ENCODE measurements at regions not wholly inside any gene's neighbourhood (a gene's known extent, or its start where the extent isn't known, plus 50 kb on each side); places are given as distances from the start of the nearest gene placed in this dataset.
"Not testable (repeated sequence)": the region's sequence is repeated elsewhere in the genome, so short reads cannot be mapped to it uniquely, and the experiment has no call there.

GRCh38 chr4:8945506-8945905 lies 73.9 kb upstream of the HMX1 start:
- H3K4me3 Mint-ChIP-seq, result not testable (repeated sequence)

GRCh38 chr4:8943367-8943766 lies 71.7 kb upstream of the HMX1 start:
- not testable (repeated sequence) for H3K27ac Mint-ChIP-seq, H3K9me3 Mint-ChIP-seq, ATAC-seq, H3K4me3 Mint-ChIP-seq, H3K36me3 Mint-ChIP-seq, H3K4me1 Mint-ChIP-seq
- DNase-seq (ENCODE audit: low spot score in 2 of 2), result peak in 1 of 2 donors; percentile 38

More at GRCh38 chr4:8945506-8945905, 73.9 kb upstream of the HMX1 start:
- DNase-seq (ENCODE audit: low spot score in 2 of 2), result peak in 1 of 2 donors; percentile 10
- H3K9me3 Mint-ChIP-seq, H3K27ac Mint-ChIP-seq, ATAC-seq, H3K4me1 Mint-ChIP-seq, H3K36me3 Mint-ChIP-seq: not testable (repeated sequence)

- DNase-seq (ENCODE audit: low spot score in 2 of 2); H3K4me3 Mint-ChIP-seq; H3K36me3 Mint-ChIP-seq; H3K27ac Mint-ChIP-seq; H3K4me1 Mint-ChIP-seq; ATAC-seq; H3K9me3 Mint-ChIP-seq: not testable (repeated sequence)
These were observed 70.4 kb upstream of the HMX1 start for GRCh38 chr4:8942088-8942487.

- ATAC-seq; H3K36me3 Mint-ChIP-seq; H3K9me3 Mint-ChIP-seq; H3K27ac Mint-ChIP-seq; H3K4me1 Mint-ChIP-seq; H3K4me3 Mint-ChIP-seq; DNase-seq (ENCODE audit: low spot score in 2 of 2): not testable (repeated sequence)
These were observed 69.8 kb upstream of the HMX1 start for GRCh38 chr4:8941492-8941805.

GRCh38 chr4:8940792-8941491 lies 69.3 kb upstream of the HMX1 start:
- Mint-ChIP-seq H3K4me3 (no peak overlapping the region), H3K36me3 (no peaks in the 10 kb centered on the region), H3K4me1 (no peaks in the 10 kb centered on the region), H3K9me3 (no peaks in the 10 kb centered on the region), H3K27ac (no peak overlapping the region)
- no peak for DNase-seq (ENCODE audit: low spot score in 2 of 2)
- peak; percentile 39 for ATAC-seq

- Mint-ChIP-seq H3K36me3 (no peaks in the 10 kb centered on the region), H3K9me3 (no peaks in the 10 kb centered on the region), H3K27ac (no peak overlapping the region), H3K4me3 (no peak overlapping the region), H3K4me1 (no peaks in the 10 kb centered on the region)
- DNase-seq (ENCODE audit: low spot score in 2 of 2), result no peak
- ATAC-seq, result peak; percentile 26
These were observed 68.5 kb upstream of the HMX1 start for GRCh38 chr4:8939840-8940742.

- H3K27ac Mint-ChIP-seq, result no peak overlapping the region
- ATAC-seq, result peak; percentile 40
- H3K4me1 Mint-ChIP-seq, result no peaks in the 10 kb centered on the region
- no peaks in the 10 kb centered on the region for H3K9me3 Mint-ChIP-seq
- no peak for DNase-seq (ENCODE audit: low spot score in 2 of 2)
- no peaks in the 10 kb centered on the region for H3K36me3 Mint-ChIP-seq
- H3K4me3 Mint-ChIP-seq, result no peak overlapping the region
These were observed 67.7 kb upstream of the HMX1 start for GRCh38 chr4:8939160-8939839.

GRCh38 chr4:8938623-8939022 lies 67.0 kb upstream of the HMX1 start:
- no peak for ATAC-seq
- no peaks in the 10 kb centered on the region for H3K4me1 Mint-ChIP-seq
- no peaks in the 10 kb centered on the region for H3K36me3 Mint-ChIP-seq
- no peak overlapping the region for H3K4me3 Mint-ChIP-seq
- no peak for DNase-seq (ENCODE audit: low spot score in 2 of 2)
- no peaks in the 10 kb centered on the region for H3K9me3 Mint-ChIP-seq
- no peak overlapping the region for H3K27ac Mint-ChIP-seq

- H3K4me1 Mint-ChIP-seq, result no peaks in the 10 kb centered on the region
- H3K36me3 Mint-ChIP-seq, result no peaks in the 10 kb centered on the region
- no peaks in the 10 kb centered on the region for H3K9me3 Mint-ChIP-seq
- no peak overlapping the region for H3K4me3 Mint-ChIP-seq
- DNase-seq (ENCODE audit: low spot score in 2 of 2) (no peak), ATAC-seq (no peak)
- no peak overlapping the region for H3K27ac Mint-ChIP-seq
These were observed 66.5 kb upstream of the HMX1 start for GRCh38 chr4:8938137-8938536.

- H3K27ac Mint-ChIP-seq, result no peak overlapping the region
- H3K36me3 Mint-ChIP-seq, result no peaks in the 10 kb centered on the region
- no peak for DNase-seq (ENCODE audit: low spot score in 2 of 2)
- no peaks in the 10 kb centered on the region for H3K9me3 Mint-ChIP-seq
- no peaks in the 10 kb centered on the region for H3K4me1 Mint-ChIP-seq
- no peak overlapping the region for H3K4me3 Mint-ChIP-seq
- no peak for ATAC-seq
These were observed 61.2 kb upstream of the HMX1 start for GRCh38 chr4:8932884-8933283.

GRCh38 chr4:8928074-8928473 lies 56.4 kb upstream of the HMX1 start:
- H3K27ac Mint-ChIP-seq, result no peak overlapping the region
- ATAC-seq (no peak), DNase-seq (ENCODE audit: low spot score in 2 of 2) (no peak)
- H3K36me3 Mint-ChIP-seq, result no peaks in the 10 kb centered on the region
- no peaks in the 10 kb centered on the region for H3K4me1 Mint-ChIP-seq
- no peak overlapping the region for H3K4me3 Mint-ChIP-seq
- H3K9me3 Mint-ChIP-seq, result peaks cover 10% of the 10 kb centered on the region

- peaks cover 13% of the 10 kb centered on the region for H3K4me1 Mint-ChIP-seq
These were observed 50.8 kb upstream of the HMX1 start for GRCh38 chr4:8922481-8922880.

GRCh38 chr4:8921465-8921864 lies 49.8 kb upstream of the HMX1 start:
- Mint-ChIP-seq H3K36me3 (no peaks in the 10 kb centered on the region), H3K27ac (no peak overlapping the region), H3K4me1 (peaks cover 15% of the 10 kb centered on the region), H3K4me3 (no peak overlapping the region), H3K9me3 (peaks cover 12% of the 10 kb centered on the region)
- ATAC-seq, result no peak
- no peak for DNase-seq (ENCODE audit: low spot score in 2 of 2)

More at GRCh38 chr4:8922481-8922880, 50.8 kb upstream of the HMX1 start:
- DNase-seq (ENCODE audit: low spot score in 2 of 2) (no peak), ATAC-seq (no peak)
- Mint-ChIP-seq H3K9me3 (peaks cover 12% of the 10 kb centered on the region), H3K27ac (no peak overlapping the region), H3K4me3 (no peak overlapping the region), H3K36me3 (no peaks in the 10 kb centered on the region)

Data from stimulated activated effector memory CD8-positive, alpha-beta T cell treated with anti-CD3 and anti-CD28 coated beads, Interleukin-12 subunit alpha, Interleukin-12 subunit beta, amount 100 ng/mL, for 72 hours (primary cell).